PC-9 (cell line): ENCODE measurements at regions not wholly inside any gene's neighbourhood (a gene's known extent, or its start where the extent isn't known, plus 50 kb on each side); places are given as distances from the start of the nearest gene placed in this dataset.

Experiments
- BruUV-seq: library from RNA; stranded (reverse); fragments of 400-500 nt; replicated peaks from 2 replicates; lab custom pipeline; 2021; lab: Mats Ljungman, UMichigan
- CTCF ChIA-PET: fragments of 300-600 bp; sonication (Branson Sonifier 250); formaldehyde crosslinking; loops from one replicate; lab custom pipeline; 2022; ENCODE audit warnings: antibody characterized with exemption; lab: Charles Lee
- POLR2A ChIA-PET: fragments of 300-600 bp; sonication (Branson Sonifier 250); formaldehyde crosslinking; loops from one replicate; lab custom pipeline; 2022; ENCODE audit warnings: antibody characterized with exemption; ENCODE audit not compliant: unreplicated experiment; lab: Charles Lee
- DNase-seq, 2 experiments: peaks; one replicate each; pipeline versions ENCODE4 v3.0.0 to v3.0.0-alpha.2; 2015 to 2022; ENCODE audit warnings: mixed read lengths in 1 of 2
- H2AFZ ChIP-seq: fragments of 200-600 bp; sonication (generic); 2 replicates; pipeline ENCODE4 v1.8.1; 2017; ENCODE audit warnings: antibody characterized with exemption
- H3F3A ChIP-seq: fragments of 200-600 bp; sonication (generic); 2 replicates; pipeline ENCODE4 v1.8.1; 2017; ENCODE audit warnings: antibody characterized with exemption, mild to moderate bottlenecking, low read depth; ENCODE audit not compliant: insufficient read depth
- H3K27ac ChIP-seq: fragments of 200-600 bp; sonication (generic); 2 replicates; pipeline ENCODE4 v1.6.1; 2016; ENCODE audit warnings: mixed run types
- H3K27me3 ChIP-seq: fragments of 200-600 bp; sonication (generic); 2 replicates; pipeline ENCODE4 v1.6.1; 2016; ENCODE audit warnings: low read depth, mixed run types; ENCODE audit not compliant: insufficient read depth
- H3K36me3 ChIP-seq: fragments of 200-600 bp; sonication (generic); 2 replicates; pipeline ENCODE4 v1.6.1; 2016; ENCODE audit warnings: low read depth, mixed run types
- H3K4me1 ChIP-seq: fragments of 200-600 bp; sonication (generic); replicated peaks from 2 replicates; pipeline ENCODE4 v1.6.1; 2016; ENCODE audit warnings: mixed run types; ENCODE audit not compliant: insufficient read depth
- H3K4me2 ChIP-seq: fragments of 200-600 bp; sonication (generic); 2 replicates; pipeline ENCODE4 v1.6.1; 2017; ENCODE audit warnings: mixed run types
- H3K4me3 ChIP-seq: fragments of 200-600 bp; sonication (generic); 2 replicates; pipeline ENCODE4 v1.6.1; 2016; ENCODE audit warnings: mixed run types
- H3K79me2 ChIP-seq: fragments of 200-600 bp; sonication (generic); 2 replicates; pipeline ENCODE4 v1.6.1; 2017; ENCODE audit warnings: low read depth, mixed run types
- H3K9me2 ChIP-seq: fragments of 200-600 bp; sonication (generic); 2 replicates; pipeline ENCODE4 v1.8.1; 2017; ENCODE audit warnings: mild to moderate bottlenecking; ENCODE audit not compliant: insufficient read depth
- H3K9me3 ChIP-seq: fragments of 200-600 bp; sonication (generic); 2 replicates; pipeline ENCODE4 v1.8.1; 2016; ENCODE audit warnings: low read depth; ENCODE audit not compliant: insufficient read depth
- H4K20me1 ChIP-seq: fragments of 200-600 bp; sonication (generic); 2 replicates; pipeline ENCODE4 v1.8.1; 2017; ENCODE audit not compliant: insufficient read depth
- EZH2 ChIP-seq: fragments of 200-600 bp; sonication (generic); IDR thresholded peaks from 2 replicates; pipeline ENCODE4 v1.8.0; 2017; ENCODE audit warnings: antibody characterized with exemption, low read depth
- intact Hi-C: fragments of 100-400 bp; cut with micrococcal nuclease; formaldehyde crosslinking; loops from one replicate; pipeline ENCODE4 v1.10.0; 2022; ENCODE audit not compliant: unreplicated experiment
- TF ChIP-seq, protein P1 (sequence below): fragments of 200-600 bp; sonication (generic); conservative IDR thresholded peaks from 2 replicates; pipeline ENCODE4 v1.6.1; 2017; ENCODE audit warnings: mixed run types, antibody characterized with exemption, mild to moderate bottlenecking, moderate library complexity

DNA sequence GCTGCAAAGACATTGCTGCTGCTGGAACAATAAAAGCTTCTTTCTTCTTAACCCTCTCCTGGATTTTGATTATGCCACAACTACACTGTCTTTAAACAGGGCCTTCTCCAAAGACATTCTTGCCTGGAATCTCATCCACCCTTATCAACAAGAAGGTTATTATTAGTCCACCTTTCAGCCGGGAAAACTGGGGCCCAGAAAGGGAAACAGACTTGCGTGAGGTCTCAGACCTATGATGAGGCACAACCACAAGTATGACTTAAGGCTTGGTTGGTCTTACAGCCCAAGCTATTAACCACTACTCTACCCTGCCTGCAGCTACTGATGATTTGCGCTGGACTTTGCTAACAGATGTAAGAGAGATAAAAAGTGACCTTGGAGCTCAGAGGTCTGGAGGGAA is 62.8 kb upstream of the CTNNBL1 start:
- H3K9me3 ChIP-seq, result no peaks in the 10 kb centered on the region
- no peaks in the 10 kb centered on the region for H3K79me2 ChIP-seq
- BruUV-seq, result no TSS peak
- intact Hi-C loops, result no loop called here
- DNase-seq, result no peak
- ChIA-PET CTCF (no interaction called here), POLR2A (interaction anchor here (0.5 to 0.7 kb wide), 4 partner anchors 15 to 475 kb away, joined by 3 to 5 read pairs (median 4); no protein-coding TSS in a partner anchor)
- H3K4me3 ChIP-seq, result no peak overlapping the region
- no peaks in the 10 kb centered on the region for H3K9me2 ChIP-seq
- no peaks in the 10 kb centered on the region for H4K20me1 ChIP-seq
- H3K36me3 ChIP-seq, result no peaks in the 10 kb centered on the region
- H3K27me3 ChIP-seq, result peaks cover 73% of the 10 kb centered on the region
- H2AFZ ChIP-seq, result no peak overlapping the region
- H3K4me1 ChIP-seq, result no peaks in the 10 kb centered on the region
- no peak overlapping the region for H3K4me2 ChIP-seq
- no peaks in the 10 kb centered on the region for H3F3A ChIP-seq
- TF ChIP-seq, protein P1, sequence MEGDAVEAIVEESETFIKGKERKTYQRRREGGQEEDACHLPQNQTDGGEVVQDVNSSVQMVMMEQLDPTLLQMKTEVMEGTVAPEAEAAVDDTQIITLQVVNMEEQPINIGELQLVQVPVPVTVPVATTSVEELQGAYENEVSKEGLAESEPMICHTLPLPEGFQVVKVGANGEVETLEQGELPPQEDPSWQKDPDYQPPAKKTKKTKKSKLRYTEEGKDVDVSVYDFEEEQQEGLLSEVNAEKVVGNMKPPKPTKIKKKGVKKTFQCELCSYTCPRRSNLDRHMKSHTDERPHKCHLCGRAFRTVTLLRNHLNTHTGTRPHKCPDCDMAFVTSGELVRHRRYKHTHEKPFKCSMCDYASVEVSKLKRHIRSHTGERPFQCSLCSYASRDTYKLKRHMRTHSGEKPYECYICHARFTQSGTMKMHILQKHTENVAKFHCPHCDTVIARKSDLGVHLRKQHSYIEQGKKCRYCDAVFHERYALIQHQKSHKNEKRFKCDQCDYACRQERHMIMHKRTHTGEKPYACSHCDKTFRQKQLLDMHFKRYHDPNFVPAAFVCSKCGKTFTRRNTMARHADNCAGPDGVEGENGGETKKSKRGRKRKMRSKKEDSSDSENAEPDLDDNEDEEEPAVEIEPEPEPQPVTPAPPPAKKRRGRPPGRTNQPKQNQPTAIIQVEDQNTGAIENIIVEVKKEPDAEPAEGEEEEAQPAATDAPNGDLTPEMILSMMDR, result no peak
- TF ChIP-seq EZH2, result no peak
- no peak overlapping the region for H3K27ac ChIP-seq

- Histone ChIP-seq H3K27me3 (peaks cover 71% of the 10 kb centered on the region), H3K36me3 (no peaks in the 10 kb centered on the region), H3K79me2 (no peaks in the 10 kb centered on the region), H3K27ac (no peak overlapping the region), H3K4me3 (no peak overlapping the region), H3K4me1 (no peaks in the 10 kb centered on the region), H4K20me1 (no peaks in the 10 kb centered on the region), H3F3A (no peaks in the 10 kb centered on the region), H3K9me3 (no peaks in the 10 kb centered on the region), H3K4me2 (no peak overlapping the region), H2AFZ (no peak overlapping the region), H3K9me2 (no peaks in the 10 kb centered on the region)
- POLR2A ChIA-PET, result no interaction called here
- intact Hi-C loops, result no loop called here
- DNase-seq, result no peak
- no peak for TF ChIP-seq EZH2
- TF ChIP-seq, protein P1, result no peak
- no TSS peak for BruUV-seq
- CTCF ChIA-PET, result no interaction called here
These were observed 63.7 kb upstream of the CTNNBL1 start for GRCh38 chr20:37630166-37630565.

- H3K27ac ChIP-seq, result no peak overlapping the region
- BruUV-seq, result no TSS peak
These were observed 66.1 kb upstream of the CTNNBL1 start for GRCh38 chr20:37627767-37628130.

More at GRCh38 chr20:37627767-37628130, 66.1 kb upstream of the CTNNBL1 start:
- Histone ChIP-seq H3K9me2 (no peaks in the 10 kb centered on the region), H3K4me3 (no peak overlapping the region), H3K4me2 (no peak overlapping the region), H3K79me2 (no peaks in the 10 kb centered on the region), H3K36me3 (no peaks in the 10 kb centered on the region), H2AFZ (no peak overlapping the region), H3F3A (no peaks in the 10 kb centered on the region), H3K4me1 (no peaks in the 10 kb centered on the region), H3K9me3 (no peaks in the 10 kb centered on the region), H4K20me1 (no peaks in the 10 kb centered on the region), H3K27me3 (peaks cover 71% of the 10 kb centered on the region)
- TF ChIP-seq, protein P1, result no peak
- TF ChIP-seq EZH2, result no peak
- DNase-seq, result no peak
- ChIA-PET POLR2A (interaction anchor here (0.6 kb wide), 1 partner anchor 546 kb away, joined by 3 read pairs; no protein-coding TSS in a partner anchor), CTCF (no interaction called here)
- intact Hi-C loops, result no loop called here
